H1 (cell line): ENCODE measurements at regions not wholly inside any gene's neighbourhood (a gene's known extent, or its start where the extent isn't known, plus 50 kb on each side); places are given as distances from the start of the nearest gene placed in this dataset.

ENCODE experiments used
- CTCF ChIP-seq, 3 experiments: IDR thresholded peaks; 1 replicate in 2 of 3; 2 replicates in 1 of 3; pipeline versions ENCODE4 v1.5.1 to v1.6.1; 2011; ENCODE audit warnings: low read length in 3 of 3, mild to moderate bottlenecking in 3 of 3, inconsistent platforms in 2 of 3, low read depth in 1 of 3, moderate library complexity in 1 of 3; ENCODE audit not compliant: insufficient read depth in 1 of 3; ENCODE audit errors: control extremely low read depth in 1 of 3
- EP300 ChIP-seq, 2 experiments: IDR thresholded peaks; 1 replicate in 1 of 2; 2 replicates in 1 of 2; pipeline ENCODE4 v1.6.1; 2011 to 2012; ENCODE audit warnings: low read depth in 2 of 2, low read length in 2 of 2, mild to moderate bottlenecking in 2 of 2, borderline replicate concordance in 1 of 2, inconsistent platforms in 1 of 2, moderate library complexity in 1 of 2
- PHF8 ChIP-seq: fragments of 200-600 bp; sonication (generic); conservative IDR thresholded peaks from 2 replicates; pipeline ENCODE4 v1.7.1; 2012; ENCODE audit warnings: low read depth, mild to moderate bottlenecking, inconsistent platforms, low read length, moderate library complexity

DNA sequence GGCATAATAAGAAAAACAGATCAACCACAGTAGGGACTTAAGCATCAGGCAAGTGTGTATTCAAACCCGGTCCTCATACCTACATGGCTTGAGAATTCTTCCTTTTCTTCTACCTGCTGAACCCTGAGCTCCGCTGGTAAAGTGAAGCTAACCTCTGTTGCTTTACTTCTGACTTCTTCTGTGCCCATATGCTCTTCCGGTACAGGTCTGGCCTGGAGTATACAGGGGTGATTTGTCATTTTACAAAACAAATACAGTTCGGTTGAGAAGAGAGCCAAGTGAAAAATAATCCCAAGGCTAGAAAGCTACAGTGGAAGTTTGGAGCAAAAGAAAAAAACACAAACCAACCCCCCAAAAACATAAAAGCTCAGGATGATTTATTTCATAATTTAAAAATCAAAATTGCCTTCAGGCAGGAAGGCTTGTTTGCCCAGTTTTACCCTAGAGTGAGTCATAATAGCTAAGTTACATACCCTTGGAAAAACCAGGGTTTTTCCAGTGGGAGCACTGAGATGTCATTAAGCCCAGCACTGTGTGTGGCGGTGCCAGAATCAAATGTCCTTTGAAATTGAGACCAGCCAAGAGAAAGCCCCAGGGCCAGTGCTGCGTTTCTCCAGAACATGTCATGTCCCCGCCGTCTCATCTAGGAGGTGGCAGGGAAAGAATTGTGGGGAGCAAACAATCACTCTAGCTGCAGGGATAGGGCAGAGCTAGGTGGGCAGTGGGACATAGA lies 305.5 kb upstream of the ISX start:
- TF ChIP-seq CTCF (IDR thresholded peaks at IDR 0.05; ENCODE audit: control extremely low read depth in 1 of 3, insufficient read depth in 1 of 3, low read depth in 1 of 3, low read length in 3 of 3): no peak
- no peak for TF ChIP-seq PHF8
- no peak for TF ChIP-seq EP300 (IDR thresholded peaks at IDR 0.05; ENCODE audit: borderline replicate concordance in 1 of 2, low read depth in 2 of 2, low read length in 2 of 2)
